B cell (primary cell): ENCODE measurements at regions not wholly inside any gene's neighbourhood (a gene's known extent, or its start where the extent isn't known, plus 50 kb on each side); places are given as distances from the start of the nearest gene placed in this dataset.

ENCODE experiments used
- ATAC-seq: fragments of 200-7000 bp; cut with Tn5 transposase; one replicate; pipeline ENCODE4 v1.10.0; 2021; ENCODE audit warnings: low read depth, mild to moderate bottlenecking, moderate number of reproducible peaks, moderate library complexity
- CTCF ChIA-PET: fragments of 350-600 bp; sonication (Branson Sonifier 250); formaldehyde crosslinking; loops from one replicate; lab custom pipeline; 2021; ENCODE audit warnings: antibody characterized with exemption, inconsistent platforms; lab: Charles Lee
- POLR2A ChIA-PET: fragments of 350-600 bp; sonication (Branson Sonifier 250); formaldehyde crosslinking; loops from one replicate; lab custom pipeline; 2021; ENCODE audit warnings: antibody characterized with exemption; lab: Charles Lee
- DNase-seq: peaks from one replicate; pipeline ENCODE4 v3.0.0; 2013
- H2AFZ ChIP-seq: 2 replicates; pipeline ENCODE4 v1.6.1; 2012; ENCODE audit warnings: mild to moderate bottlenecking, low read depth, low read length; ENCODE audit not compliant: insufficient read depth, poor library complexity, severe bottlenecking
- H3K27ac ChIP-seq, 2 donors: 1 replicate in 1 of 2; 2 replicates in 1 of 2; pipeline ENCODE4 v1.5.1; 2012 to 2013; ENCODE audit warnings: low read length in 2 of 2, mild to moderate bottlenecking in 2 of 2, moderate library complexity in 1 of 2
- H3K27me3 ChIP-seq, 4 experiments: fragments of 200-600 bp in 1 of 4; sonication (generic) in 1 of 4; replicated peaks in 1 of 4; 1 replicate in 2 of 4; 2 replicates in 2 of 4; pipeline versions ENCODE4 v1.6.1 to v1.7.0; 2013 to 2016; ENCODE audit warnings: low read length in 3 of 4, mild to moderate bottlenecking in 2 of 4, mixed read lengths in 1 of 4, moderate library complexity in 1 of 4; ENCODE audit not compliant: insufficient read depth in 4 of 4, control insufficient read depth in 3 of 4; ENCODE audit errors: control extremely low read depth in 1 of 4
- H3K36me3 ChIP-seq, 2 experiments: replicated peaks in 1 of 2; 1 replicate in 1 of 2; 2 replicates in 1 of 2; pipeline versions ENCODE4 v1.6.1 to v1.7.1; 2013; ENCODE audit warnings: low read length in 1 of 2; ENCODE audit not compliant: insufficient read depth in 2 of 2, control insufficient read depth in 1 of 2; ENCODE audit errors: control extremely low read depth in 1 of 2, extremely low read depth in 1 of 2
- H3K4me1 ChIP-seq, 2 donors: fragments of 200-600 bp in 1 of 2; sonication (generic) in 1 of 2; 1 replicate in 1 of 2; 2 replicates in 1 of 2; pipeline versions ENCODE4 v1.5.1 to v1.6.1; 2013 to 2017; ENCODE audit warnings: low read length in 2 of 2; ENCODE audit not compliant: control insufficient read depth in 2 of 2, insufficient read depth in 2 of 2
- H3K4me2 ChIP-seq: replicated peaks from 2 replicates; pipeline ENCODE3; 2012; ENCODE audit warnings: mild to moderate bottlenecking, low read depth, low read length; ENCODE audit not compliant: poor library complexity, severe bottlenecking
- H3K4me3 ChIP-seq, 5 experiments: fragments of 200-600 bp in 1 of 5; sonication (generic) in 1 of 5; 1 replicate in 3 of 5; 2 replicates in 2 of 5; pipeline versions ENCODE4 v1.5.1 to v1.7.0; 2011 to 2016; ENCODE audit warnings: low read length in 4 of 5, mild to moderate bottlenecking in 4 of 5, low read depth in 2 of 5, control low read depth in 1 of 5, moderate library complexity in 1 of 5; ENCODE audit not compliant: insufficient read depth in 1 of 5; ENCODE audit errors: control extremely low read depth in 1 of 5, extremely low read depth in 1 of 5
- H3K79me2 ChIP-seq: fragments of 200-600 bp; sonication (generic); one replicate; pipeline ENCODE4 v1.6.0; 2016; ENCODE audit warnings: low read length; ENCODE audit not compliant: control insufficient read depth, insufficient read depth
- H3K9ac ChIP-seq: fragments of 200-600 bp; sonication (generic); 2 replicates; pipeline ENCODE4 v1.6.1; 2017; ENCODE audit warnings: mild to moderate bottlenecking, low read length, moderate library complexity
- H3K9me3 ChIP-seq, 3 donors: one replicate each; pipeline versions ENCODE4 v1.6.1 to v1.7.1; 2013; ENCODE audit warnings: low read length in 2 of 3; ENCODE audit not compliant: control insufficient read depth in 2 of 3, insufficient read depth in 1 of 3; ENCODE audit errors: control extremely low read depth in 1 of 3
- H4K20me1 ChIP-seq: 2 replicates; pipeline ENCODE4 v1.6.0; 2012; ENCODE audit warnings: mild to moderate bottlenecking, low read length; ENCODE audit not compliant: insufficient read depth, control insufficient read depth, poor library complexity, severe bottlenecking
- H3K27ac Mint-ChIP-seq: one replicate; pipeline ENCODE4 v1.8.0; 2021; ENCODE audit warnings: mixed read lengths
- H3K27me3 Mint-ChIP-seq: one replicate; pipeline ENCODE4 v1.8.0; 2021; ENCODE audit warnings: mixed read lengths
- H3K4me1 Mint-ChIP-seq: one replicate; pipeline ENCODE4 v1.8.0; 2021; ENCODE audit warnings: mixed read lengths
- H3K4me3 Mint-ChIP-seq: one replicate; pipeline ENCODE4 v1.8.0; 2021; ENCODE audit warnings: mixed read lengths
- H3K9me3 Mint-ChIP-seq: one replicate; pipeline ENCODE4 v1.8.0; 2022; ENCODE audit warnings: mixed read lengths; ENCODE audit not compliant: insufficient read depth
- EZH2 ChIP-seq: IDR thresholded peaks from 2 replicates; pipeline ENCODE4 v1.6.1; 2012; ENCODE audit warnings: borderline replicate concordance, low read depth, mild to moderate bottlenecking, moderate library complexity, low read length; ENCODE audit not compliant: insufficient read depth, poor library complexity, severe bottlenecking
- WGBS: methylation state at CpG from one replicate; pipeline ENCODE4 v1.1.5; 2013; ENCODE audit warnings: missing lambda C conversion rate; ENCODE audit not compliant: insufficient coverage; 5-methylcytosine and 5-hydroxymethylcytosine counted together
- intact Hi-C: fragments of 100-400 bp; cut with micrococcal nuclease; formaldehyde crosslinking; loops from one replicate; pipeline ENCODE4 v1.10.0; 2022
- TF ChIP-seq, protein P1 (sequence below): fragments of 200-600 bp; IDR thresholded peaks from one replicate; pipeline ENCODE4 v1.8.0; 2022; ENCODE audit warnings: antibody characterized with exemption, mild to moderate bottlenecking

DNA sequence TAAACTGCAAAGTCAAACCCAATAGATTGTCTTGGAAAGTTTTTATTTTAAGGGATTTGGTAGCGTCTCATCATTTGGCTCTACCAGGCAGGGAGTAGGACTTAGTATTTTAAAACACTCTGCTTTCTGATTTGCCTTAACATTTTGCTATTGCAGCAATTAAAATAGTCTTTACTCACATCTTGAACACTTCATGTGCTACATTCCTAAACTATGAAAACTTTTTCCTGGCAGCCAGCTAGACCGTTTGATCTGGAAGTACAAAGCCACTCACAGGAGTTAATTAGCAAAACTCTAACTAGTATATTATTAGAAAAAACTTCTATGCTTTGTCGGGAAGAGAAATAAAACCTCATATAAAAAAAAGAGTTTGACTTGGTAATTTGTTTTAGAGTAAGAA lies 111.4 kb downstream of the TFPI2 start:
- Histone ChIP-seq H3K36me3 (no peaks in the 10 kb centered on the region), H3K4me3 (no peak overlapping the region), H3K4me1 (no peaks in the 10 kb centered on the region), H3K4me2 (no peak overlapping the region), H4K20me1 (no peaks in the 10 kb centered on the region), H2AFZ (no peak overlapping the region), H3K9ac (no peak overlapping the region), H3K79me2 (no peaks in the 10 kb centered on the region), H3K27ac (no peak overlapping the region), H3K27me3 (no peaks in the 10 kb centered on the region), H3K9me3 (no peaks in the 10 kb centered on the region)
- Mint-ChIP-seq H3K27ac (no peak overlapping the region), H3K4me3 (no peak overlapping the region), H3K9me3 (no peaks in the 10 kb centered on the region), H3K4me1 (no peaks in the 10 kb centered on the region), H3K27me3 (no peaks in the 10 kb centered on the region)
- WGBS = no CpG with 5 or more reads among the region's 3 CpGs
- TF ChIP-seq, protein P1, sequence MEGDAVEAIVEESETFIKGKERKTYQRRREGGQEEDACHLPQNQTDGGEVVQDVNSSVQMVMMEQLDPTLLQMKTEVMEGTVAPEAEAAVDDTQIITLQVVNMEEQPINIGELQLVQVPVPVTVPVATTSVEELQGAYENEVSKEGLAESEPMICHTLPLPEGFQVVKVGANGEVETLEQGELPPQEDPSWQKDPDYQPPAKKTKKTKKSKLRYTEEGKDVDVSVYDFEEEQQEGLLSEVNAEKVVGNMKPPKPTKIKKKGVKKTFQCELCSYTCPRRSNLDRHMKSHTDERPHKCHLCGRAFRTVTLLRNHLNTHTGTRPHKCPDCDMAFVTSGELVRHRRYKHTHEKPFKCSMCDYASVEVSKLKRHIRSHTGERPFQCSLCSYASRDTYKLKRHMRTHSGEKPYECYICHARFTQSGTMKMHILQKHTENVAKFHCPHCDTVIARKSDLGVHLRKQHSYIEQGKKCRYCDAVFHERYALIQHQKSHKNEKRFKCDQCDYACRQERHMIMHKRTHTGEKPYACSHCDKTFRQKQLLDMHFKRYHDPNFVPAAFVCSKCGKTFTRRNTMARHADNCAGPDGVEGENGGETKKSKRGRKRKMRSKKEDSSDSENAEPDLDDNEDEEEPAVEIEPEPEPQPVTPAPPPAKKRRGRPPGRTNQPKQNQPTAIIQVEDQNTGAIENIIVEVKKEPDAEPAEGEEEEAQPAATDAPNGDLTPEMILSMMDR = no peak
- no peak for TF ChIP-seq EZH2
- ATAC-seq (no peak), DNase-seq (no peak)
- POLR2A ChIA-PET = no interaction called here
- CTCF ChIA-PET = no interaction called here
- intact Hi-C loops = no loop called here

DNA sequence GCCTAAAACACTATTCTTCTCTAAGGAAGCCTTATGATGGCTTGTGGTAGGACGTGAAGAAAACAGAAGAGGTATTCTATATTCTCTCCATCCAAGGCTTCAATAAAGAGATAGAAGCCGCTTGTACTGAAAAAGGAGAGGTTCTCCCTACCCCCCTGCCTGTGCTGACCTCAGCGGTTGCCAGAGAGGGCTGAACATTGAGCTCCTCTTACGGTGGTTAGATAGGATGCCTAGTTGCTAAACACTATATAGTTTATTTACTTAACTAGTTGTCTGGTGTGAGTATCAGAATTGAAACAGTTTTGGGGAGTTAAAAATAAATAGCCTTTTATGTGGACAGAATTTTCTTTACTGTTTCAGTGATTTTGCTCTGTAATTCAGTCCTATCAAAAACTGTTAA lies 112.2 kb downstream of the TFPI2 start:
- no CpG with 5 or more reads among the region's 4 CpGs for WGBS
- Histone ChIP-seq H3K9ac (no peak overlapping the region), H4K20me1 (no peaks in the 10 kb centered on the region), H3K36me3 (no peaks in the 10 kb centered on the region), H3K79me2 (no peaks in the 10 kb centered on the region), H3K27ac (no peak overlapping the region), H3K4me3 (no peak overlapping the region), H3K4me2 (no peak overlapping the region), H2AFZ (no peak overlapping the region), H3K27me3 (no peaks in the 10 kb centered on the region), H3K9me3 (no peaks in the 10 kb centered on the region), H3K4me1 (no peaks in the 10 kb centered on the region)
- DNase-seq = no peak
- ChIA-PET CTCF (no interaction called here), POLR2A (no interaction called here)
- TF ChIP-seq, protein P1 = no peak
- TF ChIP-seq EZH2 = no peak
- Mint-ChIP-seq H3K4me1 (no peaks in the 10 kb centered on the region), H3K27ac (no peak overlapping the region), H3K27me3 (no peaks in the 10 kb centered on the region), H3K9me3 (no peaks in the 10 kb centered on the region), H3K4me3 (no peak overlapping the region)
- intact Hi-C loops = no loop called here
- no peak for ATAC-seq
